ENCODE measurements at regions not wholly inside any gene's neighbourhood (a gene's known extent, or its start where the extent isn't known, plus 50 kb on each side); places are given as distances from the start of the nearest gene placed in this dataset.

GRCh38 chr2:160907738-160908137 is 252.5 kb upstream of the TANK start:
- Histone ChIP-seq H3K27me3 (ENCODE audit: control insufficient read depth in 3 of 3, insufficient read depth in 3 of 3, low read length in 3 of 3) (peaks cover 0 to 2% (median 0%) of the 10 kb centered on the region in 3 donors), H3K4me1 (ENCODE audit: control insufficient read depth in 3 of 3, insufficient read depth in 2 of 3, low read depth in 1 of 3, low read length in 2 of 3) (no peaks in the 10 kb centered on the region), H3K27ac (ENCODE audit: low read depth in 1 of 3, low read length in 2 of 3) (no peak overlapping the region), H3K36me3 (ENCODE audit: control insufficient read depth in 3 of 3, insufficient read depth in 2 of 3, low read depth in 1 of 3, low read length in 3 of 3) (no peaks in the 10 kb centered on the region), H3K9me3 (ENCODE audit: control insufficient read depth in 2 of 2, insufficient read depth in 1 of 2, low read depth in 1 of 2, low read length in 1 of 2) (no peaks in the 10 kb centered on the region), H3K4me3 (ENCODE audit: low read depth in 1 of 3, low read length in 3 of 3) (no peak overlapping the region)
- no peak for FAIRE-seq
- DNase-seq, result no peak
- WGBS, 3 donors, result 62 to 71% (median 65%) methylated on average over 1 of the region's 1 CpG

- Histone ChIP-seq H3K9me3 (ENCODE audit: control insufficient read depth in 2 of 2, insufficient read depth in 1 of 2, low read depth in 1 of 2, low read length in 1 of 2) (no peaks in the 10 kb centered on the region), H3K36me3 (ENCODE audit: control insufficient read depth in 3 of 3, insufficient read depth in 2 of 3, low read depth in 1 of 3, low read length in 3 of 3) (no peaks in the 10 kb centered on the region), H3K4me3 (ENCODE audit: low read depth in 1 of 3, low read length in 3 of 3) (no peak overlapping the region), H3K27me3 (ENCODE audit: control insufficient read depth in 3 of 3, insufficient read depth in 3 of 3, low read length in 3 of 3) (peaks cover 0 to 2% (median 0%) of the 10 kb centered on the region in 3 donors), H3K4me1 (ENCODE audit: control insufficient read depth in 3 of 3, insufficient read depth in 2 of 3, low read depth in 1 of 3, low read length in 2 of 3) (no peaks in the 10 kb centered on the region), H3K27ac (ENCODE audit: low read depth in 1 of 3, low read length in 2 of 3) (no peak overlapping the region)
- FAIRE-seq (no peak), DNase-seq (no peak)
- 40 to 63% (median 47%) methylated on average over 1 of the region's 1 CpG for WGBS, 3 donors
Observed at GRCh38 chr2:160908157-160908556, 252.1 kb upstream of the TANK start.

- DNase-seq (no peak), FAIRE-seq (no peak)
- H3K27ac ChIP-seq (ENCODE audit: low read depth in 1 of 3, low read length in 2 of 3), result peak overlapping the region in 1 of 3 donors; percentile 47
- H3K27me3 ChIP-seq (ENCODE audit: control insufficient read depth in 3 of 3, insufficient read depth in 3 of 3, low read length in 3 of 3), result peaks cover 0 to 2% (median 0%) of the 10 kb centered on the region in 3 donors
- WGBS, 3 donors, result 54 to 66% (median 58%) methylated on average over 3 of the region's 3 CpGs
- no peak overlapping the region for H3K4me3 ChIP-seq (ENCODE audit: low read depth in 1 of 3, low read length in 3 of 3)
- H3K36me3 ChIP-seq (ENCODE audit: control insufficient read depth in 3 of 3, insufficient read depth in 2 of 3, low read depth in 1 of 3, low read length in 3 of 3), result no peaks in the 10 kb centered on the region
- H3K9me3 ChIP-seq (ENCODE audit: control insufficient read depth in 2 of 2, insufficient read depth in 1 of 2, low read depth in 1 of 2, low read length in 1 of 2), result no peaks in the 10 kb centered on the region
- no peaks in the 10 kb centered on the region for H3K4me1 ChIP-seq (ENCODE audit: control insufficient read depth in 3 of 3, insufficient read depth in 2 of 3, low read depth in 1 of 3, low read length in 2 of 3)
Observed at GRCh38 chr2:160909781-160910242, 250.4 kb upstream of the TANK start.

DNA sequence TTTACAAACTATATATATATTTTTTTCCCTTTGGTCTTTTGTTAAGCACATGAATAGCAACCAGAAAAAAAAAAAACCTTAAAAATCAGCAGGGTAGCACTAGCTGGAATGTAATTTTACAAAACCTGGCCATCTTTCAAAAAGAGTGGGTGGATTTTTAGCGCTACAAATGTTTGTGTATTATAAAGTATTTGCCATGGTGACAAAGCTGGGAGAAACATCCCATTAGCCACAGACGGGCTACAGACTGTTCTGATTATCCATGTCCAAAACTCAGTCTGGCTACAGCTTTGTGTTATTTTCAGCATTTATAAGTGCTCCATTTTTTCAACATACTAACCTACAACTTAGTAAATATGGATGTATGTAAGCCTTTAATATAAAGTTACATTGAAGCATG is 249.5 kb upstream of the TANK start:
- FAIRE-seq, result no peak
- H3K4me3 ChIP-seq (ENCODE audit: low read depth in 1 of 3, low read length in 3 of 3), result no peak overlapping the region
- peaks cover 0 to 2% (median 0%) of the 10 kb centered on the region in 3 donors for H3K27me3 ChIP-seq (ENCODE audit: control insufficient read depth in 3 of 3, insufficient read depth in 3 of 3, low read length in 3 of 3)
- DNase-seq, result no peak
- 47 to 56% (median 56%) methylated on average over 2 of the region's 2 CpGs for WGBS, 3 donors
- H3K4me1 ChIP-seq (ENCODE audit: control insufficient read depth in 3 of 3, insufficient read depth in 2 of 3, low read depth in 1 of 3, low read length in 2 of 3), result no peaks in the 10 kb centered on the region
- no peaks in the 10 kb centered on the region for H3K36me3 ChIP-seq (ENCODE audit: control insufficient read depth in 3 of 3, insufficient read depth in 2 of 3, low read depth in 1 of 3, low read length in 3 of 3)
- H3K9me3 ChIP-seq (ENCODE audit: control insufficient read depth in 2 of 2, insufficient read depth in 1 of 2, low read depth in 1 of 2, low read length in 1 of 2), result no peaks in the 10 kb centered on the region
- no peak overlapping the region for H3K27ac ChIP-seq (ENCODE audit: low read depth in 1 of 3, low read length in 2 of 3)

- Histone ChIP-seq H3K4me1 (ENCODE audit: control insufficient read depth in 3 of 3, insufficient read depth in 2 of 3, low read depth in 1 of 3, low read length in 2 of 3) (no peaks in the 10 kb centered on the region), H3K27ac (ENCODE audit: low read depth in 1 of 3, low read length in 2 of 3) (no peak overlapping the region), H3K36me3 (ENCODE audit: control insufficient read depth in 3 of 3, insufficient read depth in 2 of 3, low read depth in 1 of 3, low read length in 3 of 3) (no peaks in the 10 kb centered on the region), H3K27me3 (ENCODE audit: control insufficient read depth in 3 of 3, insufficient read depth in 3 of 3, low read length in 3 of 3) (peaks cover 0 to 2% (median 0%) of the 10 kb centered on the region in 3 donors), H3K9me3 (ENCODE audit: control insufficient read depth in 2 of 2, insufficient read depth in 1 of 2, low read depth in 1 of 2, low read length in 1 of 2) (no peaks in the 10 kb centered on the region), H3K4me3 (ENCODE audit: low read depth in 1 of 3, low read length in 3 of 3) (no peak overlapping the region)
- WGBS, 3 donors, result 68 to 90% (median 90%) methylated on average over 1 of the region's 1 CpG
- DNase-seq, result no peak
- FAIRE-seq, result no peak
Observed at GRCh38 chr2:160911258-160911657, 249.0 kb upstream of the TANK start.

- Histone ChIP-seq H3K4me1 (ENCODE audit: control insufficient read depth in 3 of 3, insufficient read depth in 2 of 3, low read depth in 1 of 3, low read length in 2 of 3) (no peaks in the 10 kb centered on the region), H3K4me3 (ENCODE audit: low read depth in 1 of 3, low read length in 3 of 3) (no peak overlapping the region), H3K27me3 (ENCODE audit: control insufficient read depth in 3 of 3, insufficient read depth in 3 of 3, low read length in 3 of 3) (peaks cover 0 to 2% (median 0%) of the 10 kb centered on the region in 3 donors), H3K9me3 (ENCODE audit: control insufficient read depth in 2 of 2, insufficient read depth in 1 of 2, low read depth in 1 of 2, low read length in 1 of 2) (no peaks in the 10 kb centered on the region), H3K36me3 (ENCODE audit: control insufficient read depth in 3 of 3, insufficient read depth in 2 of 3, low read depth in 1 of 3, low read length in 3 of 3) (no peaks in the 10 kb centered on the region), H3K27ac (ENCODE audit: low read depth in 1 of 3, low read length in 2 of 3) (no peak overlapping the region)
- no peak for FAIRE-seq
- no peak for DNase-seq
- whole genome bisulfite sequencing, 3 donors, result 76 to 85% (median 79%) methylated on average over 2 of the region's 2 CpGs
Observed at GRCh38 chr2:160912276-160912675, 248.0 kb upstream of the TANK start.

DNA sequence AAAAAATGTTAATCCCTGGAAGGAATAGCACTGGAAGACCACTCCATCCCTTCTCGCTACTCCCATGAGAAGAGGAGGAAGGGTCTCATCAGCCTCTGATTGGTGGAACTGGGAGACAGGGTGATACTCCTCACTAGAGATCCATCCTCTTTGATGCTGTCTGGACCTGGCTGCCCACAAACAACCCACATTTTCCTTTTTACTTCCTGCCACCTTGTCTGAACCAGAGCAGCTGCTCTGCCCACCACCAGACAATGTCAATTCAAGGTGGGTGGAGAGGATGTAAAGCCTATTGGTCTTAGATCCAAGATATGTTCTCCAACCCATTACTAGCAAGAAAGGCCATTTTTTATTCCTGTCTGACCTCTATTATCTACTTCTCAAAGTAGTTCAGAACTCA is 246.9 kb upstream of the TANK start:
- H3K36me3 ChIP-seq (ENCODE audit: control insufficient read depth in 3 of 3, insufficient read depth in 2 of 3, low read depth in 1 of 3, low read length in 3 of 3), result no peaks in the 10 kb centered on the region
- no peak overlapping the region for H3K27ac ChIP-seq (ENCODE audit: low read depth in 1 of 3, low read length in 2 of 3)
- no peaks in the 10 kb centered on the region for H3K4me1 ChIP-seq (ENCODE audit: control insufficient read depth in 3 of 3, insufficient read depth in 2 of 3, low read depth in 1 of 3, low read length in 2 of 3)
- FAIRE-seq (no peak), DNase-seq (no peak)
- 89 to 100% (median 100%) methylated on average over 1 of the region's 1 CpG for WGBS, 3 donors
- no peaks in the 10 kb centered on the region for H3K27me3 ChIP-seq (ENCODE audit: control insufficient read depth in 3 of 3, insufficient read depth in 3 of 3, low read length in 3 of 3)
- no peak overlapping the region for H3K4me3 ChIP-seq (ENCODE audit: low read depth in 1 of 3, low read length in 3 of 3)
- H3K9me3 ChIP-seq (ENCODE audit: control insufficient read depth in 2 of 2, insufficient read depth in 1 of 2, low read depth in 1 of 2, low read length in 1 of 2), result no peaks in the 10 kb centered on the region

DNA sequence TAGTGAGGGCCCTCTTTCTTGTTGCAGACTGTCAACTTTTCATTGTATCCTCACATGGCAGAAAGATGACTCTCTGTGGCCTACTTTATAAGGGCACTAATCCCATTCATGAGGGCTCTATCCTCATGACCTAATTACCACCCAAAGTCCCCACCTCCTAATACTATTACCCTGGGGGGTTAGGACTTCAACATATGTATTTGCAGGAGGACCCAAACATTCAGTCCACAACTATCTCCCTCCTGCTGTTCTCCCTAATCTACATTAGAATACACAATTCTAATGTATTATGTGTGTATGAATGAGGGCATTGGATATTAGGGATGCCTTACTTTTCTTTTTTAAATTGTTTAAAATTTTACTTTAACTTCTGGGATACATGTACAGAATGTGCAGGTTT is 246.0 kb upstream of the TANK start:
- H3K36me3 ChIP-seq (ENCODE audit: control insufficient read depth in 3 of 3, insufficient read depth in 2 of 3, low read depth in 1 of 3, low read length in 3 of 3), result no peaks in the 10 kb centered on the region
- H3K9me3 ChIP-seq (ENCODE audit: control insufficient read depth in 2 of 2, insufficient read depth in 1 of 2, low read depth in 1 of 2, low read length in 1 of 2), result no peaks in the 10 kb centered on the region
- H3K4me1 ChIP-seq (ENCODE audit: control insufficient read depth in 3 of 3, insufficient read depth in 2 of 3, low read depth in 1 of 3, low read length in 2 of 3), result no peaks in the 10 kb centered on the region
- FAIRE-seq (no peak), DNase-seq (no peak)
- H3K27ac ChIP-seq (ENCODE audit: low read depth in 1 of 3, low read length in 2 of 3), result no peak overlapping the region
- no peaks in the 10 kb centered on the region for H3K27me3 ChIP-seq (ENCODE audit: control insufficient read depth in 3 of 3, insufficient read depth in 3 of 3, low read length in 3 of 3)
- H3K4me3 ChIP-seq (ENCODE audit: low read depth in 1 of 3, low read length in 3 of 3), result no peak overlapping the region

DNA sequence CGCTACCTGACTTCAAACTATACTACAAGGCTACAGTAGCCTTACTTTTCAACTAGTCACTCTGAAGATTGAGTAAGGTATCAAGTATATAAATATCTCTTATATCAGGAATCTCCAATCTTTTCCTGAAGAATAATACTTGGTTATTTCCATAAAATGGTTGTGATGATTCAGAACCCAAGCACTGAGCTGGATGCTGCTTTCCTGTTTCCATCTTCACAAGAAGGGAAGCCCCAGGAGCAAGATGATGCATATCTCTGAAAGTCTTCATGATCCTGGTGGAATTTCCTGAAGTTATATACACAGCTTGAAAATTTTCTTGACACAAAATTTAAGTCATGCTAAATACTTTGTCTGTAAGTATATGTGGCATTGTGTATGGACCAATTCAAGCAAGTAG is 243.9 kb upstream of the TANK start:
- H3K4me1 ChIP-seq (ENCODE audit: control insufficient read depth in 3 of 3, insufficient read depth in 2 of 3, low read depth in 1 of 3, low read length in 2 of 3), result no peaks in the 10 kb centered on the region
- H3K4me3 ChIP-seq (ENCODE audit: low read depth in 1 of 3, low read length in 3 of 3), result no peak overlapping the region
- FAIRE-seq (no peak), DNase-seq (no peak)
- no peaks in the 10 kb centered on the region for H3K36me3 ChIP-seq (ENCODE audit: control insufficient read depth in 3 of 3, insufficient read depth in 2 of 3, low read depth in 1 of 3, low read length in 3 of 3)
- no peak overlapping the region for H3K27ac ChIP-seq (ENCODE audit: low read depth in 1 of 3, low read length in 2 of 3)
- WGBS, 3 donors, result 98 to 100% (median 100%) methylated on average over 1 of the region's 1 CpG
- H3K27me3 ChIP-seq (ENCODE audit: control insufficient read depth in 3 of 3, insufficient read depth in 3 of 3, low read length in 3 of 3), result no peaks in the 10 kb centered on the region
- no peaks in the 10 kb centered on the region for H3K9me3 ChIP-seq (ENCODE audit: control insufficient read depth in 2 of 2, insufficient read depth in 1 of 2, low read depth in 1 of 2, low read length in 1 of 2)
